CD4-positive, alpha-beta T cell treated with Interleukin-17A for 1 hour (primary cell): ENCODE measurements at regions not wholly inside any gene's neighbourhood (a gene's known extent, or its start where the extent isn't known, plus 50 kb on each side); places are given as distances from the start of the nearest gene placed in this dataset.

Source experiments
- DNase-seq: peaks from one replicate; pipeline ENCODE4 v3.0.0-alpha.2; 2020

DNA sequence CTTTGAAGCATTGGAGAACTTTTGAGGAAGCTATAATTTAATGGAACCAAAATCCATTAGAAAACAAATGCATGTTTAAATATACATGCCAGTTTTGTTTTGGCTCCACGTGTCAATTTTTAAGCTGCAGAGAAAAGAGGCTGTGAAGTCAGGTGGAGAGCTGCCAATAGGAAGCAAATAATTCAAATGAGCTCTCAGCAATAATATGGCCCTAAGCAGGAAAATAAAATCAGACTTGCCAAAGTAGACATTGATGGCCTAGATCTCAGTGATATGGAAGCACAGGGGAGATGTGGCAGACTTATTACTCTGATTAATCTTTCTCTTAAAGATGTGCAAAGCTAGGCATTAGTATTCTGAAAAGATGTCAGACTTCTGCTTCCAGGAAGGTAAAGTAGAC is 769.8 kb upstream of the NDST4 start:
- DNase-seq: no peak

DNA sequence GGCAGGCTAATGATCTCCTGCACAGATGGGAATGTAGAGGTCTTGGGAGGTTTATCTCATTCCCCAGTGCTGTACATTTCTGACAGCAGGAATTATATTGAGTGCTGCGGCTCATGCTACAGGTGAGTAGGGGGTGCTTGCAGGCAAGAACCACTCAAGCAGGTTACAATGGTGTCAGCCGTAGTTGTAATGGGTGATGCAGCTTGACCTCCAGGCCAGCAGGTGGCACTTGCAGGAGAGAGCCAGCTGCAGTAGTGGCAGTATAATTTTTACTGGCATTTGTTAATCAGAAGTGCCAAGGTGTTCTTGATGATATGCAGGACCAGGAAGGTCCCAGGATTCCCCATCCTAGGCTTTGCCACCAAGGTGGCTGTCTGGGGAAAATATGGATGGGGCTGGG is 759.6 kb upstream of the NDST4 start:
- no peak for DNase-seq

DNA sequence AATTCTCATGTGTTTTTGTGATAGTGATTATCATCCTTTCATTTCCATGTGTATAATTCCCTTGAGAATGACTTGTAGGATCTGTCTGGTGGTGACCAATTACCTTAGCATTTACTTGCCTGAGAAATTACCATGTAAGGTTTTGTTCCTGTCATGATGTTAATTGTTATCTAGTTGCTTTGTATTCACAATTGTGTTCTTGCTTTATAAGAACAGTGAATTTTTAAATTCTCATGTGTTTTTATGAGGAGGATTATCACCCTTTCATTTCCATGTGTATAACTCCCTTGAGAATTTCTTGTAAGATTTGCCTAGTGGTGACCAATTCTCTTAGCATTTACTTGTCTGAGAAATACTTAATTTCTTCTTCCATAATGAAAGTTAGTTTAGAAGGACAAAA is 758.2 kb upstream of the NDST4 start:
- DNase-seq: no peak

- no peak for DNase-seq
These were observed 753.0 kb upstream of the NDST4 start for GRCh38 chr4:115866364-115866896.

GRCh38 chr4:115865736-115866135 is 752.3 kb upstream of the NDST4 start:
- no peak for DNase-seq

GRCh38 chr4:115852767-115853091 is 739.3 kb upstream of the NDST4 start:
- no peak for DNase-seq

GRCh38 chr4:115851918-115852766 is 738.7 kb upstream of the NDST4 start:
- DNase-seq: peak; percentile 8

GRCh38 chr4:115850799-115851509 is 737.5 kb upstream of the NDST4 start:
- DNase-seq: no peak

DNA sequence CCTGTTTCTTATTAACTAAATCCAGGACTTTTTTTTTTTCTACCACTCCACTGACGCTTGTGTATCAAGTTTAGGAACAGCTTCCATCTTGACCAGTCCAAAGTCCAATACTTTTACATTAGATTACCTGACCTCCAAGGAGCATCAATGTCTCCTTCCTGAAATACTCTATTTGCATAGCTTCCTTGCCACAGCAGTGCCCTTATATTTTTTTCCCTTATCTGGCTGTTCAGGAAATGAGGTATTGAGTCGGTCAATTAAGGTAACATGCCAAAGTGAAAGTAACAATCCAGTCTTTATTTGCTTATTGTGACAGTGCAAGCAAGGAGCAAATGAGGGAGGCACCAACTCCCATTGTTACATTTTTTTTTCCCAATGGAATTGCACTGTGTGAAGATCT is 730.8 kb upstream of the NDST4 start:
- no peak for DNase-seq

DNA sequence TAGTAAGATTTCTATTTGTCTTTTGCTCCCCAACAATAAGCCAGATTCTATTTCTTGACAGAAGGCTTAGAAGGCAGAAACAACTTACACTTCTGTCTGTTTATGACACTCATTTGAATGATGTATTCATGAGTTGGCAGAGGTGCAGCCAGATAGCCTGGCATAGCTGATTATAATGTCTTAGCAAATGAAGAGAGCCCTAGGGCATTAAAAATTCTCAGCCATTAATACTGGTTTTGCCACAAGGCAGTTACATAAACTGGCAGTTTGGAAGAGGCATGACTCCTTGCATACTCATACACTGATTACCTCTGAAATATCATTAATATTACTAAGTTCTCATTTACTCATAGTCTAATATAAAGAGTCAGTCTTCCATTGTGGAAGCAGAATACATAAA is 728.5 kb upstream of the NDST4 start:
- DNase-seq: no peak

- DNase-seq: no peak
These were observed 721.0 kb upstream of the NDST4 start for GRCh38 chr4:115834441-115834840.

DNA sequence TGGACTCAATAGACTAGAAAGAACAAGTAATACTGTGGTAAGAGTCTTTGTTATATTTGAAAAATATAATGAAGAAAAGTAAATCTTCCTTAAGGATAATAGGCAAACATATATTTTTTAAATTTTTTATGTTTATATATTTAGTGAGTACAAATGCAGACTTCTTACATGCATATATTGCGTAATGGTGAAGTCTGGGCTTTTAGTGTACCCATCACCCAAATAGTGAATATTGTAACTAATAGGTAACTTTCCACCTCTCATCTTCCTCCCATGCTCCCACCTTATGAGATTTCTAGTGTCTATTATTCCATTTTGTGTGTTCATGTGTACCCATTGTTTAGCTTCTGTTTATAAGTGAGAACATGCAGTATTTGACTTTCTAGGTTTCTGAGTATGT is 711.2 kb upstream of the NDST4 start:
- no peak for DNase-seq

GRCh38 chr4:115803825-115804224 is 690.4 kb upstream of the NDST4 start:
- no peak for DNase-seq

- no peak for DNase-seq
These were observed 677.4 kb upstream of the NDST4 start for GRCh38 chr4:115790812-115791211.

GRCh38 chr4:115781528-115782146 is 668.2 kb upstream of the NDST4 start:
- no peak for DNase-seq

GRCh38 chr4:115780835-115781234 is 667.4 kb upstream of the NDST4 start:
- no peak for DNase-seq

DNA sequence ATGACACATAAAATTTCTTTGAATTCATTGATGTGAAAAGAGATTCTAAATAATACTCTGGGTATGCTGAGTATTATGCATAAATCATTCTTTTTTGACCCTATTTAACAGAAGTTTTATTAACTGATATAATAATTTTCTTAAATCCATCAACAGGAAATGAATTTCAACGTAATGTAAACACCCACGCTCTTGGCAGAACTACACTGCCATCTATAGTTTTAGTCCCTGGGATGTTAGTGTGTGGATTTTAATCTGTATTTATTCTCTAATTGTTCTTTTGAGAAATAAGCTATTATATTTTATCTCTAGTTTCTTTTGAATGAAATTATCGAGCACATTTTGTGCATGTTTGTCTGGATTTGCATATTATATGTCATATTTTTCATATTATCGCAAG is 666.8 kb upstream of the NDST4 start:
- DNase-seq: no peak

- DNase-seq: no peak
These were observed 656.7 kb upstream of the NDST4 start for GRCh38 chr4:115770046-115770543.

DNA sequence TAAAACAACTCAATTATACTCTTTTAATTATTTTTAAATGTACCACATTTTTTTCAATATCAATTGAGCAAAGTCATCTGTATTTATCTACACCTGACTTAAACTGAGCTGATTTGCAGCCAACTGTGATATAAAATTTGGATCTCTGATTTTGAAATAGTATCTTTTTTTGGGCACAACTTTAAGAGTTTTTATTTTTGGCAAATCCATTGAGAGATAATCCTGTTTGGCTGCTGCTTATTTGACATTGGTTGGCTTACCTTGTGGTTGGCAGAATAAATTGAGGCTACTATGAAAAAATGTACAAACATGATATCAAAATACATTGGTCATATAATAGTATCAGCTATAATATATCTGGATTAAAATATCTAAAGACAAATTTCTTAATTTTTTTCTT is 656.0 kb upstream of the NDST4 start:
- no peak for DNase-seq

DNA sequence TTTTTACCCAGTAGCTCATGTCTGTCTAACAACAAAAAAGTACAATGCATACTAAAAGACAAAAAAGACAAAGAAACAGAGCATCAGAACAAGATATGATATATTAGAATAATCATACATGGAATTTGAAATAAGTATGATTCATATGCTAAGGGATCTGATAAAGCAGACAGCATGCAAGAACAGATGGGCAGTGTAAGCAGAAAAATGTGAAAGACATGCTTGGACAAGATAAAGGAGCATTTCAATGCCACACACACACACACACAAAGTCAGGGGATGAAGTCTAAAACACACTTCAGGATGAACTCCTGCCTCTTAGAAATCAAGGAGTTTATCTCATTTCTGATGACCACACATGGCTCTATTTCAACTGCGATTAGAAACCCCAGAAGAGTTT is 649.6 kb upstream of the NDST4 start:
- DNase-seq: no peak

DNA sequence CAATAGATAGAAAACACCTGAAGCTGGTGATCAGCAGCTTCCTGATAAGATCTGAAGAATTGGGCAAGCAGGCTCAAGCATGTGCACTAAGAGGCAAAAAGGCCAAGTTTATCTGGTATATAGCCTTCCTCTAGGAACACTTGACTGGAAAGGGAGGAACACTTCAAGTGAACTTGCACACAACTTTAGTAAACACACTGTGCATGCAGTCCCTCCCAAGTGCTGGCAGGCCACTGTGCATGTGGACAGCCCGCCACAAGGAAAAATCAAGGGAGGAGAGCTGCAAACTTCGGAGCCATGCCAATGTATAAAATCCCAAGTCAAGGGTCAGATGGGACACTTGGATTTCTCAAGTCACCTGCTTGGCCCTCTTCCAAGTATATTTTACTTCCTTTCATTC is 645.8 kb upstream of the NDST4 start:
- no peak for DNase-seq

GRCh38 chr4:115749404-115749803 is 636.0 kb upstream of the NDST4 start:
- DNase-seq: no peak

DNA sequence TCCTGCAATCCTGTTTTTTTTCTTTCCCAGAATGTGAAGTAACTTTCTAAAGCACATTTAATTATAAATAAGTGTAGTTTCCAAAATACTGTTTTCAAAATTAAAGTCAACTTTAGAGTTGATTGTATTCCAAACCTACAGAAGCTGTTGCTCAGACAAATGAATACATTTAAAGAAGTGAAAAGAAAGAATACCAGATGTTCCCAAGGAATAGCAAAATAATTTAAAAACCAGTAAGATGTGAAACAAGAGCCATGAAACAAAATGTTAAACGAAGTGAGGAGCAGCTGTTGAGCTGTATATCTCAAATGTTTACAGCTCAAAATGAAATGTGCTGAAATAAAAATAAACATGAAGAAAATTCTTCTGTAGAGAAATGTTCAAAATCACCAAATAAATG is 627.4 kb upstream of the NDST4 start:
- no peak for DNase-seq

GRCh38 chr4:115729739-115730266 is 616.4 kb upstream of the NDST4 start:
- DNase-seq: no peak
